ENCODE measurements at regions not wholly inside any gene's neighbourhood (a gene's known extent, or its start where the extent isn't known, plus 50 kb on each side); places are given as distances from the start of the nearest gene placed in this dataset.
"Not testable (repeated sequence)": the region's sequence is repeated elsewhere in the genome, so short reads cannot be mapped to it uniquely, and the experiment has no call there.

DNA sequence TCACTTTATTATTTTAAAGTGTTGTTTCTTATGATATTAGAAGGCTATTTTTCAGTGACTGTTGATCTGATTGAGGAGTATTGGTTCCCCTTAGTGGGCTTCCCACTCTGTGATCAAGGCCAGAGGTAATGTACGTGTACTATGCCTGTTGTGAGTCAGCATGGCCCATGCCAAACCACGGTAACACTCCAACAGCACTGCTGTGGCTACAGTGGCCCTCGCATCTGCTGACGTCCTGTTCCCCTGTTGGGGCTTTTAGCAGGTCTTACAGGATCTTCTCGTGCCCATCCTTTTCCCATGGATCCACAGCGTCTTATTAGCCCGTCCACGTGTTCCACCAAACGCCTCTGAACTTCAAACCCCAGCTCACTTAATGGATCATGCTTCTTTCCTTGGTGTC lies 964.6 kb upstream of the CELF2 start:
- Histone ChIP-seq H3K36me3 (no peaks in the 10 kb centered on the region), H3K9me3 (no peaks in the 10 kb centered on the region), H3K27me3 (no peaks in the 10 kb centered on the region), H3K4me1 (no peaks in the 10 kb centered on the region), H3K4me3 (no peak overlapping the region), H3K27ac (no peak overlapping the region)
- DNase-seq = no peak
- TF ChIP-seq, protein P1, sequence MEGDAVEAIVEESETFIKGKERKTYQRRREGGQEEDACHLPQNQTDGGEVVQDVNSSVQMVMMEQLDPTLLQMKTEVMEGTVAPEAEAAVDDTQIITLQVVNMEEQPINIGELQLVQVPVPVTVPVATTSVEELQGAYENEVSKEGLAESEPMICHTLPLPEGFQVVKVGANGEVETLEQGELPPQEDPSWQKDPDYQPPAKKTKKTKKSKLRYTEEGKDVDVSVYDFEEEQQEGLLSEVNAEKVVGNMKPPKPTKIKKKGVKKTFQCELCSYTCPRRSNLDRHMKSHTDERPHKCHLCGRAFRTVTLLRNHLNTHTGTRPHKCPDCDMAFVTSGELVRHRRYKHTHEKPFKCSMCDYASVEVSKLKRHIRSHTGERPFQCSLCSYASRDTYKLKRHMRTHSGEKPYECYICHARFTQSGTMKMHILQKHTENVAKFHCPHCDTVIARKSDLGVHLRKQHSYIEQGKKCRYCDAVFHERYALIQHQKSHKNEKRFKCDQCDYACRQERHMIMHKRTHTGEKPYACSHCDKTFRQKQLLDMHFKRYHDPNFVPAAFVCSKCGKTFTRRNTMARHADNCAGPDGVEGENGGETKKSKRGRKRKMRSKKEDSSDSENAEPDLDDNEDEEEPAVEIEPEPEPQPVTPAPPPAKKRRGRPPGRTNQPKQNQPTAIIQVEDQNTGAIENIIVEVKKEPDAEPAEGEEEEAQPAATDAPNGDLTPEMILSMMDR (IDR thresholded peaks at IDR 0.05) = no peak
- intact Hi-C loops (cut with DNase I; ENCODE audit: low total_unique reads) = no loop called here

DNA sequence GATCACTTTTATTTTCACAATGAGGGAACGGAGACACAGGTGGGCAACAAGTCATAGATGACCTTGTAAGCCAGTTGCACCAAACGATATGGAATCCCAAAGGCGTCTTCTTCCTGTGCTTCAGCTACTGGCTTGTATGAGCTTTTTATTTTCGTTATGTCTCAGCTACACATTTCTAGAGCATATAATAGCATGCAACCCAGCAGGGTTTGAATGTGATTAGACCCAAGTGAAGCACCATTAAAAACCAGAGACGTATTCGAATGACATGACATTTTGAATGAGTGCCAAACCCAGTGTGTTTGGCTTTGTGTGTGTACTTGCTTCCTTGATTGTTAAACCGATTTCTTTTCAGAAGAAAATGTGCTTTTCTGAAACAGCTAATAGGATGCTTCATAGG lies 963.2 kb upstream of the CELF2 start:
- TF ChIP-seq, protein P1 (IDR thresholded peaks at IDR 0.05) = no peak
- Histone ChIP-seq H3K4me1 (no peaks in the 10 kb centered on the region), H3K9me3 (no peaks in the 10 kb centered on the region), H3K4me3 (no peak overlapping the region), H3K36me3 (no peaks in the 10 kb centered on the region), H3K27ac (no peak overlapping the region), H3K27me3 (no peaks in the 10 kb centered on the region)
- intact Hi-C loops (cut with DNase I; ENCODE audit: low total_unique reads) = no loop called here
- DNase-seq = no peak

DNA sequence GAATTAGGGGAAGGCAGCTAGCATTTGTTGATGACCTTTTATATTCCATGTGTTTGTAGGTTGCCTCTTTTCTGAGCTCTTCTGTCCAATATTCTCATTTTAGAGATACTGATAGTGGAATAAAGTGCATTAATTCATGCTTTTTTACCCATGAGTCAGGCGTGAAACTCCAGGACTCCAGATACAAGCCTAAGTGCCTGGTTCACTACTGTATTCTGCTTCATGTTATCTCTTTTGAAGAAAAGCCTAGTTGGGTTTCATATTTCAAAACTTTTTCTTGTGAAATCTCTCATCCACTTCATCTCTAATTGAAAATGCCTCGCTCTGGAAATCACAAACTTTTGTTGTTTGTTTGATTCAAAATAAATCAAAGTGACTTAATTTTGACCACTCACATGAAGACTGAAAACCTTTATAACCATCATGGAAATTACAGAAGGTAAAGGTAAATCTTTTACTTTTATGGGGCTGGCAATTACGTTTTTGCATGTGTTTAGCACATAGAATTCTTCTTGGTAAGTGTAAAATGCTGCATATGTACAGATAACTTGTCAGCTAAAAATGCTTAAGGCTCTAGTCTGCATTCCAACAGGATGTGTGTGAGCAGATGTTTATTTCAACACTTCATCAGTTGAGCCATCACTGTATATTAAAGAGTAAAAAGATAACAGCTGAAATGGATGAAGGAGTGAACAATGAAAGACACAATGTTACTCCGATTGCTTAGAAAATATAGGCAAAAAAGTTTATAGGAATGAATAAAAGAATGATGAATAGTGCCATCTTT lies 961.8 kb upstream of the CELF2 start:
- no peak overlapping the region for H3K27ac ChIP-seq
- no peak overlapping the region for H3K4me3 ChIP-seq
- no peak for DNase-seq
- no peaks in the 10 kb centered on the region for H3K36me3 ChIP-seq
- no peaks in the 10 kb centered on the region for H3K9me3 ChIP-seq
- TF ChIP-seq, protein P1 (IDR thresholded peaks at IDR 0.05) = no peak
- H3K27me3 ChIP-seq = no peaks in the 10 kb centered on the region
- intact Hi-C loops (cut with DNase I; ENCODE audit: low total_unique reads) = no loop called here
- H3K4me1 ChIP-seq = no peaks in the 10 kb centered on the region

DNA sequence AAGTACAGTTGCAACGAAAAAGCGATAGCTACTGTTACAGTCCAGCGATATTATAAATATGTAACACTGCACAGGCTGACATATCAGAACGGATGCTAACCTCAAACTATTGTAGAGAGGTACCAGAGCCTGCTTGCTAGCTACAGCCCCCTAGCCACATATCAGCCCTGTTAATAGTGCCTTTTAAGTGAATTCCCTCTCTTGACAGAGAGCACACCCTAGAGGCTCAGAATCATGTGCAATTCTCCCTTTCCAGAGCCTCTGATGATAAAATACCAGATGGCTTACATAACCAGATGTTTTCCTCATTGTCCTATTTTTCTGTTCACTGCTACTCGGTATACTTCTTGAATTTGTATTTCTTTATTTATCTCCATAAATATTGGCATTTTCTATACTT lies 960.7 kb upstream of the CELF2 start:
- no peak for DNase-seq
- H3K4me1 ChIP-seq = no peaks in the 10 kb centered on the region
- H3K27ac ChIP-seq = no peak overlapping the region
- TF ChIP-seq, protein P1 (IDR thresholded peaks at IDR 0.05) = peak in 1 of 2 experiments; percentile 17
- H3K4me3 ChIP-seq = no peak overlapping the region
- H3K27me3 ChIP-seq = no peaks in the 10 kb centered on the region
- intact Hi-C loops (cut with DNase I; ENCODE audit: low total_unique reads) = no loop called here
- H3K36me3 ChIP-seq = no peaks in the 10 kb centered on the region
- H3K9me3 ChIP-seq = no peaks in the 10 kb centered on the region

DNA sequence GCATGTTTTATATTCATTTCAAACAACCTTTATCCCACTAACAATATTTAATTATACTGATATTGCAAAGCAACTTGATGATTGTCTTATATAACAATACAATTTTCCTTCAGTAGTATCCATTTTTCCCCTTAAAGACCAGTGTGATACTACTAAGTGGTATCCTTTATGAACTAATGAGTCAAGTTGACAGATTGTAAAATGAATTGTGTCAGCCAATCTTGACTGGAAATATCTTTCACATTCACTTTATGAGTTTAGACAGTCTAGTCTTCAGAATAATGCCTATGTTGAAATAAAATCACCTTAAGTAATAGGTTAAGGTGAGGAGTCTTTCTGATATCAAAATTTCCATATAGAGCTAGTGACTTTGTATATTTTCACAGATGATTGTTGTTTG lies 950.0 kb upstream of the CELF2 start:
- no peaks in the 10 kb centered on the region for H3K9me3 ChIP-seq
- H3K4me3 ChIP-seq = no peak overlapping the region
- DNase-seq = no peak
- no peaks in the 10 kb centered on the region for H3K27me3 ChIP-seq
- H3K27ac ChIP-seq = no peak overlapping the region
- no peaks in the 10 kb centered on the region for H3K4me1 ChIP-seq
- no peaks in the 10 kb centered on the region for H3K36me3 ChIP-seq
- TF ChIP-seq, protein P1 (IDR thresholded peaks at IDR 0.05) = no peak
- intact Hi-C loops (cut with DNase I; ENCODE audit: low total_unique reads) = no loop called here

DNA sequence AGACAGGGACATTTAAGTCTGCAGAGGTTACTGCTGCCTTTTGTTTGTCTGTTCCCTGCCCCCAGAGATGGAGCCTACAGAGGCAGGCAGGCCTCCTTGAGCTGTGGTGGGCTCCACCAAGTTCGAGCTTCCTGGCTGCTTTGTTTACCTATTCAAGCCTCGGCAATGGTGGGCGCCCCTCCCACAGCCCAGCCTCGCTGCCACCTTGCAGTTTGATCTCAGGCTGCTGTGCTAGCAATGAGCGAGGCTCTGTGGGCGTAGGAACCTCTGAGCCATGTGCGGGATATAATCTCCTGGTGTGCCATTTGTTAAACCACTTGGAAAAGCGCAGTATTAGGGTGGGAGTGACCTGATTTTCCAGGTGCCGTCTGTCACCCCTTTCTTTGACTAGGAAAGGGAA lies 942.8 kb upstream of the CELF2 start:
- H3K9me3 ChIP-seq; intact Hi-C loops (cut with DNase I; ENCODE audit: low total_unique reads); H3K4me1 ChIP-seq; H3K27me3 ChIP-seq; H3K4me3 ChIP-seq; H3K27ac ChIP-seq; DNase-seq; H3K36me3 ChIP-seq: not testable (repeated sequence)

Measured in tibial artery (tissue), 4 donors.